Liver (tissue), 8 donors: ENCODE measurements at regions not wholly inside any gene's neighbourhood (a gene's known extent, or its start where the extent isn't known, plus 50 kb on each side); places are given as distances from the start of the nearest gene placed in this dataset.

ENCODE experiments used
- DNase-seq: peaks from one replicate; pipeline ENCODE4 v3.0.0-alpha.2; 2017; ENCODE audit warnings: low spot score
- H3K27ac ChIP-seq, 2 donors: one replicate each; pipeline ENCODE4 v1.7.0; 2013; ENCODE audit warnings: inconsistent platforms in 2 of 2, low read length in 2 of 2, control low read depth in 1 of 2, low read depth in 1 of 2, mild to moderate bottlenecking in 1 of 2
- H3K27me3 ChIP-seq, 4 donors: one replicate each; pipeline versions ENCODE4 v1.6.1 to v1.7.0; 2013; ENCODE audit warnings: low read length in 3 of 4, inconsistent platforms in 1 of 4, mild to moderate bottlenecking in 1 of 4, moderate library complexity in 1 of 4; ENCODE audit not compliant: control insufficient read depth in 4 of 4, insufficient read depth in 4 of 4
- H3K36me3 ChIP-seq, 4 donors: one replicate each; pipeline versions ENCODE4 v1.6.1 to v1.7.0; 2013; ENCODE audit warnings: low read length in 3 of 4, mild to moderate bottlenecking in 3 of 4, low read depth in 1 of 4, moderate library complexity in 1 of 4; ENCODE audit not compliant: control insufficient read depth in 4 of 4, insufficient read depth in 3 of 4
- H3K4me1 ChIP-seq, 4 donors: one replicate each; pipeline versions ENCODE4 v1.6.1 to v1.7.0; 2013; ENCODE audit warnings: low read length in 3 of 4, mild to moderate bottlenecking in 3 of 4, moderate library complexity in 1 of 4; ENCODE audit not compliant: control insufficient read depth in 4 of 4, insufficient read depth in 4 of 4
- H3K4me3 ChIP-seq, 3 donors: one replicate each; pipeline versions ENCODE4 v1.6.1 to v1.7.0; 2013; ENCODE audit warnings: low read length in 3 of 3, control low read depth in 1 of 3, low read depth in 1 of 3, mild to moderate bottlenecking in 1 of 3
- H3K9ac ChIP-seq, 2 donors: one replicate each; pipeline ENCODE4 v1.7.0; 2013; ENCODE audit warnings: low read length in 2 of 2, mild to moderate bottlenecking in 2 of 2, moderate library complexity in 2 of 2, control low read depth in 1 of 2, low read depth in 1 of 2
- H3K9me3 ChIP-seq, 4 donors: one replicate each; pipeline versions ENCODE4 v1.6.1 to v1.7.0; 2013; ENCODE audit warnings: low read length in 3 of 4; ENCODE audit not compliant: control insufficient read depth in 4 of 4
- EGR1 ChIP-seq, 2 donors: IDR thresholded peaks; 2 replicates each; pipeline ENCODE4 v1.6.1; 2016 to 2018; ENCODE audit warnings: antibody characterized with exemption in 2 of 2, low read depth in 2 of 2
- FOXA1 ChIP-seq: IDR thresholded peaks from 2 replicates; pipeline ENCODE4 v1.6.1; 2016; ENCODE audit warnings: antibody characterized with exemption
- FOXA2 ChIP-seq: IDR thresholded peaks from 2 replicates; pipeline ENCODE4 v1.6.1; 2016; ENCODE audit warnings: antibody characterized with exemption
- GABPA ChIP-seq, 2 donors: IDR thresholded peaks in 1 of 2; conservative IDR thresholded peaks in 1 of 2; 2 replicates each; pipeline ENCODE4 v1.6.1; 2016; ENCODE audit warnings: antibody characterized with exemption in 2 of 2, mild to moderate bottlenecking in 1 of 2, moderate library complexity in 1 of 2
- HNF4A ChIP-seq, 2 donors: conservative IDR thresholded peaks; 2 replicates each; pipeline ENCODE4 v1.6.1; 2016; ENCODE audit warnings: antibody characterized with exemption in 2 of 2, mild to moderate bottlenecking in 2 of 2
- HNF4G ChIP-seq: IDR thresholded peaks from 2 replicates; pipeline ENCODE4 v1.6.1; 2016; ENCODE audit warnings: antibody characterized with exemption
- MAX ChIP-seq: IDR thresholded peaks from 2 replicates; pipeline ENCODE4 v1.6.1; 2016; ENCODE audit warnings: antibody characterized with exemption
- NR2F2 ChIP-seq: IDR thresholded peaks from 2 replicates; pipeline ENCODE4 v1.6.1; 2016; ENCODE audit warnings: antibody characterized with exemption
- RAD21 ChIP-seq, 2 donors: IDR thresholded peaks; 2 replicates each; pipeline ENCODE4 v1.6.1; 2016; ENCODE audit warnings: antibody characterized with exemption in 2 of 2, mild to moderate bottlenecking in 2 of 2
- REST ChIP-seq: IDR thresholded peaks from 2 replicates; pipeline ENCODE4 v1.6.1; 2016; ENCODE audit warnings: antibody characterized with exemption, mild to moderate bottlenecking
- RXRA ChIP-seq, 2 donors: IDR thresholded peaks; 2 replicates each; pipeline ENCODE4 v1.6.1; 2017 to 2018; ENCODE audit warnings: antibody characterized with exemption in 2 of 2, mild to moderate bottlenecking in 1 of 2
- SP1 ChIP-seq: IDR thresholded peaks from 2 replicates; pipeline ENCODE4 v1.6.1; 2018; ENCODE audit warnings: antibody characterized with exemption, mild to moderate bottlenecking
- TAF1 ChIP-seq: conservative IDR thresholded peaks from 2 replicates; pipeline ENCODE4 v1.6.1; 2016; ENCODE audit warnings: antibody characterized with exemption, mild to moderate bottlenecking
- YY1 ChIP-seq: IDR thresholded peaks from 2 replicates; pipeline ENCODE4 v1.6.1; 2016; ENCODE audit warnings: antibody characterized with exemption, mild to moderate bottlenecking
- ZBTB33 ChIP-seq: IDR thresholded peaks from 2 replicates; pipeline ENCODE4 v1.6.1; 2016; ENCODE audit warnings: antibody characterized with exemption
- WGBS: extraction: QIAGEN DNeasy Blood & Tissue Kit; methylation state at CpG from one replicate; pipeline ENCODE4 v1.1.7; 2013; 5-methylcytosine and 5-hydroxymethylcytosine counted together
- TF ChIP-seq, protein P1 (sequence below): fragments of 150-350 bp; IDR thresholded peaks from 2 replicates; pipeline ENCODE4 v1.5.1; 2017; ENCODE audit warnings: improper control_type of control experiment, low read depth, low read length; ENCODE audit not compliant: missing input control
- TF ChIP-seq, protein P2 (sequence below): IDR thresholded peaks from 2 replicates; pipeline ENCODE4 v1.6.1; 2016; ENCODE audit warnings: antibody characterized with exemption
- donor health status: healthy.
- donor health status: healthy.
- donor health status: healthy.
- donor health status: healthy.
- donor health status: healthy.

DNA sequence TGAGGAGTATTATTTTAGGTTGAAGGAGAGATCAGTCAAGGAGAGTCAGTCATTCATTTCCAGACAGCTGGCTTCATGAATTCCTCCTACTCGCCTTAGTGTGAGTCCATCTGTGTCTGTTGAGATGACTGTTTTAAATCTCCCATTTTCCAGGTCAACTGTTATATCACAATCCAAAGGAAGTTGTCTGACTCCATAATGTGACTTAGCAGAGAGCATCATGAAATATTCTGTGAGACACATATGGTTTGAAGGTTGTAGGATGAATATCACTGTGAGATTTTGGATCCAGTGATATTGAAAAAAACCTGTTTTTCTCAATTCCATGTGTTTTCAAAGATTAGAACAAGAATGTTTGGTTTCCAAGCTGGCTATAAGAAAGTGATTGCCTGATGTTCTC is 530.2 kb upstream of the MAN1A1 start:
- Histone ChIP-seq H3K36me3 (no peaks in the 10 kb centered on the region), H3K9me3 (peaks cover 0 to 3% (median 1%) of the 10 kb centered on the region in 4 donors), H3K4me3 (no peak overlapping the region), H3K4me1 (no peaks in the 10 kb centered on the region), H3K9ac (no peak overlapping the region), H3K27me3 (no peaks in the 10 kb centered on the region), H3K27ac (no peak overlapping the region)
- DNase-seq, result no peak
- TF ChIP-seq RAD21 (IDR thresholded peaks at IDR 0.05), result no peak
- no peak for TF ChIP-seq MAX
- TF ChIP-seq NR2F2, result no peak
- TF ChIP-seq FOXA2, result no peak
- no peak for TF ChIP-seq ZBTB33
- TF ChIP-seq, protein P1, sequence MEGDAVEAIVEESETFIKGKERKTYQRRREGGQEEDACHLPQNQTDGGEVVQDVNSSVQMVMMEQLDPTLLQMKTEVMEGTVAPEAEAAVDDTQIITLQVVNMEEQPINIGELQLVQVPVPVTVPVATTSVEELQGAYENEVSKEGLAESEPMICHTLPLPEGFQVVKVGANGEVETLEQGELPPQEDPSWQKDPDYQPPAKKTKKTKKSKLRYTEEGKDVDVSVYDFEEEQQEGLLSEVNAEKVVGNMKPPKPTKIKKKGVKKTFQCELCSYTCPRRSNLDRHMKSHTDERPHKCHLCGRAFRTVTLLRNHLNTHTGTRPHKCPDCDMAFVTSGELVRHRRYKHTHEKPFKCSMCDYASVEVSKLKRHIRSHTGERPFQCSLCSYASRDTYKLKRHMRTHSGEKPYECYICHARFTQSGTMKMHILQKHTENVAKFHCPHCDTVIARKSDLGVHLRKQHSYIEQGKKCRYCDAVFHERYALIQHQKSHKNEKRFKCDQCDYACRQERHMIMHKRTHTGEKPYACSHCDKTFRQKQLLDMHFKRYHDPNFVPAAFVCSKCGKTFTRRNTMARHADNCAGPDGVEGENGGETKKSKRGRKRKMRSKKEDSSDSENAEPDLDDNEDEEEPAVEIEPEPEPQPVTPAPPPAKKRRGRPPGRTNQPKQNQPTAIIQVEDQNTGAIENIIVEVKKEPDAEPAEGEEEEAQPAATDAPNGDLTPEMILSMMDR, result no peak
- TF ChIP-seq TAF1, result no peak
- no peak for TF ChIP-seq EGR1 (IDR thresholded peaks at IDR 0.05; ENCODE audit: low read depth in 2 of 2)
- no peak for TF ChIP-seq HNF4G
- WGBS, result 88% methylated on average over 1 of the region's 1 CpG

DNA sequence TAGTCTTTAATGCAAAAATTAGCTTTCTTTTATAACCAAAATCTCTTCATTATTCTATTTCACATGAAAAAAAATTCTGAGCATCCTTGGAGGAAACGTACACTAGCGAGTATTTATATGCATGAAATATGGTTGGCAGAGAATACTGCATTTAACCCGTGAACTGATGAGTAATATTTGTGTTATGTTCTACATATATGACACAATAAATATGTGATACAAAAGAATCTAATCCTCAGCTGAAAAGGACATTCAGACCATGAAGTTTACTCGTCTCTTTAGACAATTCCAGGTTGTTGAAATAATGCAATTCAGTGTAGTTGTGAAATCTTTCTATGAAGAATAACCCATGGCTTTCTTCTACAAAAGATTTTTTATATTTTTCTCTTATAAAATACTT is 524.8 kb upstream of the MAN1A1 start:
- Histone ChIP-seq H3K9me3 (no peaks in the 10 kb centered on the region), H3K27me3 (no peaks in the 10 kb centered on the region), H3K36me3 (no peaks in the 10 kb centered on the region), H3K4me3 (no peak overlapping the region), H3K9ac (no peak overlapping the region), H3K4me1 (no peaks in the 10 kb centered on the region), H3K27ac (no peak overlapping the region)
- 79% methylated on average over 4 of the region's 4 CpGs for WGBS
- DNase-seq, result no peak
- no peak for TF ChIP-seq HNF4A (conservative IDR thresholded peaks at IDR 0.05)
- no peak for TF ChIP-seq RXRA (IDR thresholded peaks at IDR 0.05)
- TF ChIP-seq FOXA1, result no peak
- no peak for TF ChIP-seq SP1
- no peak for TF ChIP-seq HNF4G
- TF ChIP-seq TAF1, result no peak

GRCh38 chr6:119873107-119873506 is 523.5 kb upstream of the MAN1A1 start:
- H3K9me3 ChIP-seq, result no peaks in the 10 kb centered on the region
- no peaks in the 10 kb centered on the region for H3K36me3 ChIP-seq
- no peaks in the 10 kb centered on the region for H3K27me3 ChIP-seq
- no peak overlapping the region for H3K4me3 ChIP-seq
- WGBS, result 94% methylated on average over 1 of the region's 1 CpG
- no peak overlapping the region for H3K9ac ChIP-seq
- no peak for DNase-seq
- H3K27ac ChIP-seq, result no peak overlapping the region
- no peaks in the 10 kb centered on the region for H3K4me1 ChIP-seq
- TF ChIP-seq EGR1 (IDR thresholded peaks at IDR 0.05; ENCODE audit: low read depth in 2 of 2) (no peak), YY1 (no peak), SP1 (no peak), TAF1 (no peak), GABPA (IDR thresholded peaks at IDR 0.05 in 1 of 2, conservative IDR thresholded peaks at IDR 0.05 in 1 of 2) (no peak), FOXA1 (no peak), HNF4A (conservative IDR thresholded peaks at IDR 0.05) (no peak), ZBTB33 (no peak), MAX (no peak), HNF4G (no peak), REST (no peak)
- TF ChIP-seq, protein P2, sequence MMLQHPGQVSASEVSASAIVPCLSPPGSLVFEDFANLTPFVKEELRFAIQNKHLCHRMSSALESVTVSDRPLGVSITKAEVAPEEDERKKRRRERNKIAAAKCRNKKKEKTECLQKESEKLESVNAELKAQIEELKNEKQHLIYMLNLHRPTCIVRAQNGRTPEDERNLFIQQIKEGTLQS, result no peak
